Fibroblast of gingiva (primary cell): ENCODE measurements at regions not wholly inside any gene's neighbourhood (a gene's known extent, or its start where the extent isn't known, plus 50 kb on each side); places are given as distances from the start of the nearest gene placed in this dataset.
"Not testable (repeated sequence)": the region's sequence is repeated elsewhere in the genome, so short reads cannot be mapped to it uniquely, and the experiment has no call there.

ENCODE experiments used
- DNase-seq: peaks from one replicate; pipeline ENCODE4 v3.0.0-alpha.2; 2011; ENCODE audit warnings: low read depth

DNA sequence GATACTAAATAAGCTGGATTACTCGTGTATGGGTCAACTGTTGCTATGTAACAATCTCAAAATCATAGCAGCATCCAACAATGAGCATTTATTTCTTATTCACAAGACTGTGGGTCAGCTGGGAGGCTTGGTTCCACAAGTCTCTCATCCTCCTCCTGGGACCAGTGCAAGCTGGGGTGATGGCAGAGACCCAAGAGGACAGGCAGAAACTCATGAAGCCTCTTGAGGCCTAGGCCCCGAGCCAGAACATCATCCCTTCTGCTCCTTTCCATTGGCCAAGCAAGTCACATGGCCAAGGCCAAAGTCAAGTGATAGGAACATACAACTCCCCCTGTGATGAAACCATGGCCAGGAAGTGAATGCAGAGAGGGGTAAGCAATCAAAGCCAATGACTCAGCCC is 422.1 kb downstream of the BCOR start:
- DNase-seq = peak; percentile 1

DNA sequence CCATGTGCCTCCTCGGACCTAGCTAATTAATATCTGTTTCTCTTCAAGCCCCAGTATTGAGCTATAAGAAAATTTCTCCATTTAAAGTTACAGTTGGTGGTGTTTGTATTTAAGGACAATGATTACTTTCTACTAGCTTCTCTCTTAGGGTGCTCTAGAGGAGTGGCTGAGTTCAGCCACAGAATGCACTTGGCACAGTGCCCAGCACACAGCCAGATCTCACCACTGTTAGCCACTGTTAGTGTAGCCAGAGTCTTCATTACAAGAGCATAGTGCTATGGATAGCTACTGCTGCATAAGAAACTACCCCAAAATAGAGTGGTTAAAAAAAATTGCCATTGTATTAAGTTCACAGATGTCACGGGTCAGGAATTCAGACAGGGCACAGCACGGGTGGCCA is 421.3 kb downstream of the BCOR start:
- no peak for DNase-seq

DNA sequence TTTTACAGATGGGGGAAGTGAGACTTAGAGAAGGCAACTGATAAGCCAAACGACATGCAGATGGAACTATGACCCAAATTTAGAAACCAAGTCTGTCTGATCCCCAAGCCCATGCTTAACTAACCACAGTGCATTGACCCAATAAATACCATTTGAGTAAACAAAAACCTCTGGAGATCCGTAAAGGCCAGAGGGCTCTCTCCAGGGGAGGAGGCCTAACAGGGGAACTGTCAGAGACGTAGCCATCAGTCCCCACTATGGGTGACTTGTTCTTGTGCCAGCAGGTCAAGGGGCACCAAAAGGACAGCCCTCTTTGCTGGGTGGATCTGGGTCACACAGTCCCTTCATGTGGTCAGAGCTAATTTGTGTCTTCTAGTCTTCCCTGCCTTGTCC is 420.2 kb downstream of the BCOR start:
- no peak for DNase-seq

DNA sequence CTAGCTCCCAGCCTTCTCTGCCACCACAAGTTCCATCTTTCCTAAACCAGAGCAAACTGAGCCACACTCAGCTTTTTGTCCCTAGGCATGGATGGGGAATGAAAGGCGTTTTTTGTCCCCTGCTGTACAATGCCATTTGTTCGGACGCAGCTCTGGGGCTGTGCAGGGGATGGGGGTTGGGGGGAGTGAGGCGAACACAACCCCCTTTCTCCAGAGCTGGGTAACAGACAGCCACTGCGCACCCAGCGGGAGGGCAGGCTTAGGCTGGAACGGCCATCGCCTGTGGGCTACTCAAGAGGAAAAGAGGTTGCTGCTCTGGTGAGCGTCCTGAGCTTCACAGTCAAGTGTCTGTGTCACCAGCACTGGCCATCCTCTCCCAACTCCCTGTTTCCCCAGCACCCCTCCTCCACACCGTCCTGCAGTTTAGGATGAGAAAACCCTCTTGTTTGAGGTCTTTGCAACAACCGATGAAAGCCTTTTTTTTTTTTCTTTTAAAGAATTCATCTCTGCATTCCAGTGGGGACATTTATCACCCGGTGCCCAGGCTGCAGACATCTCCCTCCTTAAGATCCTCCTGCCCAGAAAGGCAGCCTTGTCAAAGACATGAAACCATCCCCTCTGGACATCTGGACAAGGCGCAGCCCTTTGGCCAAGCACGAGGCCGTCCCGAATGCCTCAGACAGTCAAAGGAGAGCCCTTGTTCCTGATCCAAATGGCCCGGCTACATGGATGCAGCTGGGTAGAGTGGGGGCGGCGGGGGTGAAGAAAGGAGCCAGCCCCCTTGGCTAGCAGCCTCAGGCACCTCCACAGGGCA is 419.6 kb downstream of the BCOR start:
- DNase-seq = no peak

DNA sequence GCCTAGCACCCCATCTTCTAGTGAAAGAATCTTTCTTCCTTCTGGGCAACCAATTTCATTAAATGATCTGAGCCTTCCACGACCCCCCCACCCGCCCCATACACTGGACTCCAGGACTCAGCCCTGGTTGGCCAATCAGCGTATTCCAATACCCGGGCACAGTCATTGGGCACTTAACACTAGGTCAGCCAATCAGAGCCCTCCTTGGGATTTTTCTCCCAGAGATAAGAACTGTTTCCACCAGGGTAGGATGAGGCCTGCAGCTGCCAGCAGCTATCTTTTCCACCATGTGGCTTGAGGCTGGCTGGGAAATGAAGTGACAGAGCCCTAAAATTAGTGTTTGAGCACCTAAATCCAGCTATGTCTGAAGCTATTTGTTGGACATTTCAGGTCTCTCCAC is 418.8 kb downstream of the BCOR start:
- no peak for DNase-seq

DNA sequence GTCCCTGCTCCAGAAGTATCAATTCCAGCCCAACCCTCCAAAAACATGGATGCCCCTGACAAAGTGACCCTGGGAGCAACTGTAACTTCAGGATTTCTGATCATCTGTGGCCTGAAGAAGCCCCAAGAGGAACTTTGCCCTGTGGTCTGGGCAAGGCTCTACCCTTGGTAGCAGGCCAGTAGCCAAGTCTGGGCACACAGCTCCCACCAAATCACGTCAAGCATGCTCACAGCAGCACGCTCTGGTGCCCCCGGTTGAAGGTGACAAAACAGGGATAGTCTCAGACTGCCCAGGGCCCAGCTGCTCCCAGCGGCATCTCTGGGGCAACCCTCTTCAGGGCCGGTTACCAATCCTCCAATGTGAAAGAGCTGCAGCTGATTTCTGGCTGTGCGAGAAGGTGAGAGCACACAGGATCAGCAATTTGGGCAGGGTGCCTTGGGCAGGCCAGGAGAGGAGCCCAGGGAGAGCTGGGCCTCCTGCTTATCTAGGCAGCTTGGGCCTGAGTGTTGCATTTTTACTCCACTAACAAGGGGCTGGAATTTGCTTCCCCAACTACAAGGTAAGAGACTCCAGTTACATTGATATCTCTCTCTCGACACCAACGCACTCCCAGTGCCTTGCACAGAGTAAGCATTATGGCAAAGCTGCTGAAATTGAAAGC is 418.1 kb downstream of the BCOR start:
- no peak for DNase-seq

DNA sequence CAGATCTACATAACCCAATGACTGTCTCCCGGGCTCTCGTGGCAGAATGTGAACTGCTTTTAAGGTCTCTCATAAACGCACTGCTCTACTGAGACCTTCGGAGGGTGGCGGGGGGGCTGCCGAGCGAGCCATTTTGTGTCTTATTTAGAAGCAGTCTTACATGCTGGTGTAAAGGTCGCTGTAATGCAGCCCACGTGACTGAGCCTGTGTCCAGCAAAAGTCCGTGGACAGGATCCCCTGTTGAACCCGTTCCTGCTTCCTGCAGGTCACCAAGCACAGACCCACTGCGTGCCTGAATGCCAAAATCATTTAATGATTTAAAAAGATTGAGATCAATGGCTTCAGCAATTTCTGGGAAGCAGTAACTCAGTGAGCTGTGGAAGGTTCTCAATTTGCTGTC is 415.9 kb downstream of the BCOR start:
- DNase-seq = no peak

DNA sequence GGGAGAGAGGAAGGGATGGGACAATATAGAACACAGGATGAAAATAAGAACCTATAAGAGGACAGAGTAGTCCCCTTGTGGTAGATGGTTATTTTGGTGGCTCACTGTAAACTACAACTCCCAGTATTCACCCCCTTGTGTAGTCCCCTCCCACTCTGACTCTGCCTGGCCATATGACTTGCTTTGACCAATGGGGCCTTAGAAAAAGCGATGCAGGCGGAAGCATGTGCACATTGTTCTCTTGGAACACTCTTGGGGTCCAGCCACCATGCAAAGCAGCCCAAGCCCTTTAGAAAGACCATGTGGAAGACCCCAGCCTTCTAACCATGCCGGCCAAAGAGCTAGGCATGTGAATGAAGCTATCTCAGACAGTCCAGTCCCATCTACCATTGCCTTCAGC is 415.0 kb downstream of the BCOR start:
- no peak for DNase-seq

DNA sequence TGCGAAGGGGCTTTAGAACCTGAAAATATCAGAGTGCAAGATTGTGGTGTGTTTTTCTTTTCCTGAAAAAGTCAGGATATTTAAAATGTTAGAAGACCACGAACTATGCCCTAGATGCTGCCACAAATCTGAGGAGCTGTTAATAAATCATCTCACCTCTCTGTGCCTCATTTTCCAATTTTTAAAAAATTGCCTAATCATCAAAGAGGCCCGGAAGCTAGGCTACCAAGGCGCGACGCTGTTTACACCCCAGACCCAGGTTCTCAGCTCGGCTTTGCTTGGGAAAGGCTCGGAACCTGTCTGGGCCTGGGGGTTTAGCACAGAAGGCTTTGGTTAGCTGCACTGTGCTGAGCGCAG is 409.6 kb downstream of the BCOR start:
- DNase-seq = no peak

DNA sequence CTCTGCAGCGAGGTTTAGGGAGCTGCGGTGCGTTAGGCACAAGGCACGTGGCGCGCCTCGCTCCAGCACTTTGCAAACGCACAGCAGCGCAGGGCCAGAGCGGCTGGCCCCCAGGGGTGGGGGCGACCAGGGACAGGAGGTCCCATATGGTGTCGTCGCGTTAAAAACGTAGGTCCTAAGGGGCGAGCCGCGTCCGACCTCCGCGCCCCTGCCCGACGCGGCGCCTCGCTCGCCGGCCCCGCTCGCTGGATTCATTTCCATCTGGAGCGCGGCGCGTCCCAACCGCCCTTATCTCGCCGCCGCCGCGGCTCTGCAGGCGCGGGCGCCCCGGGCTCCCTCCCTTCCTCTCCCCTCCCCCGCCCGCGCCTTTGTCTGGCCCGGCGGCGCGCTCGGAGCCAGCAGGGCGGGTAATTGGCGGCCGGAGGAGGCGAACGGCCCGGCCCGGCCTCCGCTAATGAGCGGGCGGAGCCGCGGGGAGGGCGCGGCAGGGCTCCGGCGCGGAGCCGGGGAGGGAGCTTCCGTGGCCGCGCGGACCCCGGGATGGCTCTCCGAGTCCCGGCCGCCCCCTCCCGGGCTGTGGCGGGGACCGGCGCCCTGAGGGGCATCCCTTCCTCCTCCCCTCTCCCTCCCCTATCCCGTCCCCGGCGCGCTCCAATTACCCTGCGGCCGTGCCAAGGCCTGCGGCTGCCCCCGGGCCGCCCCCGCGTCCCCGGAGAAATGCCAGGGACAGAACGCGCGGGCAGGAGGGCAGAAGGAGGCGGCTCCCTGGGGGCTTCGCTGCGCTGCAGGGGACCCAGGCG is 409.0 kb downstream of the BCOR start:
- DNase-seq = peak; percentile 4

DNA sequence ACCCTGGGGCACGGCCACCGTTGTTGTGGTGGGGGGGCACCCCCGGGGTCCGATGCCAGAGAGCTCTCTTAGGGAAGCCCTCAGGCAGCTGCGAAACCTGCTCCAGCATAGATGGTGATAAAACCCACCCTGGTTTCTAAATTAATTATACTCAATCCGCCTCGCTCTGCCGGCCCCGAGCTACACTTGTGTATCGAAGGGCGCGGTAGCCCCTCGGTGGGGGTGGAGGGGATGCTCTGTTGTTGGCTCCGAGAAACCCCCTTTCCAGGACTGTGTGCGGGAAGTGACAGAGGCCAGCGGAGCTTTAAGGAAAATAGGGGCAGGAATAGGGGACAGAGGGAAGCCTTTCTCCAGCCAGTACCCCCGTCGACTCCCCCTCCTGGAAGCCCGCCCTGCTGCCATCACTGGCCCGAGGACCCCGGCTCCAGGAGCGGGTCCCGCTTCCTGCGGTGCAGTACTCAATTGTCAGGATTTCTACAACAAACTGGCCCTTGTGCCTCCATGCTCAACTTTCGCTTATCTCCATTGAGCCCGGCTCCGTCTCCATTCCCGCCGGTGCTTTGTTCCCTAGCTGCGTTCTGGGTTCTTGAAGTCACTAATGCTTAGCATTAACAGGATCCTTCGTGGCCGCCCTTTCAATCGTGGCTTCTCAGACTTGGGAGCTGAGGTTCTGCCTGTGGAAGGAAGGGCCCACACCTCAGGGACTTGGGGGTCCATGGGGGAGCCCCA is 408.2 kb downstream of the BCOR start:
- no peak for DNase-seq

DNA sequence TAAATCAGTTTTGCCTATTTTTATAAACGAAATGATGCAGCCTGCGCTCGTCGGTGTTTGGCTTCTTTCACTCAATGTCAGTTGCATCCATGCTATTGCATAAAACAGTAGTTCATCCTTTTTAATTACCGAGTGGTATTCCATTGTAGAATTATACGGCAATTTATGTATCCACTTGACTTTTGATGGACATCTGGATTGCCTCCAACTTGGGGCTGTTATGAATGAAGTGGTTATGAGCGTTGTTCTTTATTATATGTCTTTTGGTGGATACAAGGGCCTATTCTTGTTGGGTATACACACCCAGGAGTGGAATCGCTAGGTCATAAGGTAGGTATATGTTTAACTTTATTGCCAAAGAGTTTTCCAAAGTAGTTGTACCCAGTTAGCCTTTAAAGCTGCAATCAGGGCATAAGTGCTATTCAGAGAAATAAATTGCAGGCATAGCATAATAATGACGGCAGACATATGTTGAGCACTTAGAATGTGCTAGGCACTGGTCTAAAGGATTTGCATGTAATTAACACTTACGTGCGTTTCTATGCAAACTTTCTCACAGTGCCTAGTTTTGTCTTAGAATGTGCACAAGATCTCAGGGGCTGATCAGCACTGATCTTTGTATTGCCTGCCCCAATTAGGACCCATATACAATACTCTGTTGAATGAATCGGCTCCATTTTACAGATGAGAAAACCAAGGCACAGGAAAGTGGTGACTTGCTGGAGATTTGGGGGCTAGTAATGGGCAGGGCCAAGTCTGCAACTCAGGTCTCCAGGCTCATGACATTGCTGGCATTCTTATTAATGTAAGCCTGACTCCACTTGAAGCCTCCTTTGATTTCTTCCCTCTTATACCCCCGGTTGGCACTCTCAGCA is 407.0 kb downstream of the BCOR start:
- DNase-seq = no peak

DNA sequence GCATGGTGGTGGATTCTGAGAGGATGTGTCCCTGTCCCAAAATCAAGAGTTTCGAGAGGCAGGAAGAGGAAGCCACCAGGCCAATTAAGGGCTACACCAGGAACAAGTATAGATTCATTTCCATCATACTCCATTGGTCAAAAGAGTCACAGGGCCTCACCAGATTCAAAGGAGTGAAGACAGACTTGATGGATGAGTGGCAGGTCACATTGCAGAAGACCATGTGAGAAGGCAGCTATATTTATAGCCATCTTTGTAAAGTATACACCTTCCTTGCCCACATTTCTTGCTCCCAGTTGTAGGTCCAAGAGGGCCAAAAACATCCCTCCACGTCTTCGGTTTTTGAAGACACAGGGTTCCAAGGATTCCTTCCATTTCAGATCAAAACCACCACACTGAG is 406.0 kb downstream of the BCOR start:
- no peak for DNase-seq

DNA sequence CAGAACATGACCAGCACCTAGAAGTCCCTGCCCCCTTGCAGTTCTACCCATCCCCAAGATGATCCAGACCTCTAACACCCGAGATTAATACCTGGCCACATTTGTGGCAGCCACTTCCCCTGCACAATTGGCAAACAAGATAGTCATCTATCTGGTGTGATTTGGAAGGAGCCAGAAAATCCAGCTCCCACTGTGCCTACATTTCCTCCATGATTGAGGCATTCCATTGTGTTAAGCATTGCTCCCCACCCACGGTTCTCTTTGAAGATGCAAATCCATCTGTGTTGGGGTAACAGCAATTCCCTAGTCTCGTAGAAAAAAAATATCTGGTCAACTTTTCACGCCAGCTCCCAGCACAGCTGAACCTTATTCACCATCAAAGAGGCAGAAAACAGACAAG is 405.0 kb downstream of the BCOR start:
- DNase-seq = no peak

DNA sequence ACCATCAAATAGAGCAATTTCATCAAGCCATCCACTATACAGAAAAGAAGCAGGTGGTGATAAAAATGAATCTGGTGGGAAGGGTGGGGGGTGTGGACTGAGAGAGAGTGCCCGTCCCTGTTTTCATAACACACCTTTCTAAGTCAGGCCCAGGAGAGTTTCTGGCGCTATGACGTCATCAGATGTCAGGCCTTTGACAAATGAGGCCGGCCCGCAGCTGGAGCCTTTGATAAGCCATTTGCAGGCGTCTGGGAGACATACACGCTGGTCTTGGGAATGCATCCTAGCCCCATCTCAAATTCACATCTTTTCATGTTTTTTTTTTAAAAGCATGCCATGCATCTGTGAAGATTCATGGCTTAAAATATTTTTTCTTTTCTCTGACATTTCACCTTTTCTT is 404.5 kb downstream of the BCOR start:
- no peak for DNase-seq

DNA sequence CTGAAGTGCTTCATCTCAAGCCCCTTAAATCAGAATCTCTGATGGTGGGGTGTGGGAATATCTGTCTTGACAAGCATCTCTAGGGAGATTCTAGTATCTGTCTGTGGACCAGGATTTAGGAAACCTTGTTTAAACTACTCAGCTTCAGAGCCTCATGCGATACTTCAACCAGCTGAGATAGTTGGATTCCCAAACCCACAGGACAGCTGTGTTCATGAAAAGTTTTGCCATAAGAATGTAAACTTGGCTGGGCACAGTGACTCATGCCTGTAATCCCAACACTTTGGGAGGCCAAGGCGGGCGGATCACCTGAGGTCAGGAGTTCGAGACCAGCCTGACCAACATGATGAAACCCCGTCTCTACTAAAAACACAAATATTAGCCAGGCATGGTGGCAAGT is 395.1 kb downstream of the BCOR start:
- not testable (repeated sequence) for DNase-seq

DNA sequence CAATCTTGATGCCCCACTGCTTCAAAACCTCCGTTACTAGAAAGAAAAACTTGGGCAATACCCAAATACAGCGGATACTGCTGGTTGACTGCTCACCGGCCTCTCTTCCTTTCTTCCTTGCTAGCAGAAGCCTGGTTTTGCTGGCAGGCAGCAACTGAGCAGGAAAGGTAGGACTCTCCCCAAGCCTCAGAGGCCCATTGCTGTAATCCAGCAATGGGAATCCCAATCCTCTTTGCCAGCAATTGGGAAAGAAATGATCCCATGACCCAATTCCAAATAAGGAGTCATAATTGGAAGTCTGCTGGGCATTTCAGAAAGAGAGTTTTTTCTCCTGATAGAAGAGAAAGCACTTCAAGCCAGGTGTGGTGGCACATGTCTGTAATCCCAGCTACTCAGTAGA is 394.5 kb downstream of the BCOR start:
- no peak for DNase-seq

DNA sequence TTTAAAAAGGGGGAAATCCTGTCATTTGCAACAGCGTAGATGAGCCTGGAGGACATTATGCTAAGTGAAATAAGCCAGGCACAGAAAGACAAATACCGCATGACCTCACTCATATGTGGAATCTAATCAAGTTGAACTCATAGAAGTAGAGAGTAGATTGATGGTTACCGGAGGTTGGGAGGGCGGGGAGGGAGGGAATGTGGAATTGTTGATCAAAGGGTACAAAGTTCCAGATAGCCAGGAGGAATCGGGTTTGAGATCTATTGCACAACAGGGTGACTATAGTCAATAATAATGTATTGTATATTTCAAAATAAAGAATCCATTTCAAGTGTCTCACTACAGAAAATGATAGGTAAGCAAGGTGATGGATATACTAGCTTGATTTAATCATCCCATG is 393.2 kb downstream of the BCOR start:
- no peak for DNase-seq

DNA sequence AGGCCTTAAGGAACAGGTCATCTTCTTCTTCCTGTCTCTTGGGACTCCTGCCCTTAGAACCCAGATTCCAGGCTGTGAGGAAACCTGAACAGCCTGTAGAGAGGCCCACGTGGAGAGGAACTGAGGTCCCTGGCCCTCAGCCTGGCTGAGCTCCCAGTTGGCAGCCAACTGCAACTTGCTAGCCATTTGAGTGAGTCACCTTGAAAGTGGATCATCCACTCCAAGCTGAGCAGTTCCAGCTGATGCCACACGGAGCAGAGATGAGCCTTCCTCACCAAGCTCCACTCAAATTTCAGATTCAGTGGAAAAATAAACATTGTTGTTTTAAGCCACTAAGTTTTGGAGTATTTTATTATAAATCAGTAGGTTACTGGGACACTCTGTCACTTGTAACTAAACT is 392.5 kb downstream of the BCOR start:
- DNase-seq = peak; percentile 83

DNA sequence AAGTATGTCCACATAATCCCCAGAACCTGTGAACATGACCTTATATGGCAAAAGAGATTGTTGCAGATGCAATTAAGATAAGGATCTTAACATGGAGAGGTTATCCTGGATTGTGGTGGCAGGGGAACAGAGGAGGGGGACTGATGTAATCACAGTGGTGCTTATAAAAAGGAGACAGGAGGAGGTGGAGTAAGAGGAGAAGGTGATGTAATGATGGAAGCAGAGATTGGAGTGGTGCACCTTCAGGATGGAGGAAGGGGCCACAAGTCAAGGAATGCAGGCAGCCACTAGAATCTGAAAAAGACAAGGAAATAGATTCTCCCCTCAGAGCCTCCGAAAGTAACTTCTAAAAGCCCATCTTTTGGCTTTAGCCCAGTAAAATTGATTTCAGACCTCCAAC is 388.4 kb downstream of the BCOR start:
- DNase-seq = no peak

DNA sequence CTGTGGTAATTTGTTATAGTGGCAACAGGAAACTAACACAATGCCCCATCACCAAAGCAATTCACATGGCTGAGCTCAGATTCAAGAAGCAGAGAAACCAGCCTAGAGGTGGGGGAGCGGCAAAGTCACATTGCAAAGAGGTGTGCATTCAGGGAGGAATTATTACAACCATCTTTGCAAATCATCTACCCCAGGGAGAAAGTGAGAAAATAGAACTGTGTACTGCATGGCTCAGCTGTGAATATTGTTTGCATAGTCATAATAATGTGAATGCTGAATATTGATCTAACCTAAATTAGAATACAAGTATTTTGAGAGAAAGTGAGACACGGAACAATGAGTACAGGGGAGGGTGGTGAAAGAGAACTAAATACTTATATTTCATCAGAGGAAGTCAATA is 387.9 kb downstream of the BCOR start:
- no peak for DNase-seq

DNA sequence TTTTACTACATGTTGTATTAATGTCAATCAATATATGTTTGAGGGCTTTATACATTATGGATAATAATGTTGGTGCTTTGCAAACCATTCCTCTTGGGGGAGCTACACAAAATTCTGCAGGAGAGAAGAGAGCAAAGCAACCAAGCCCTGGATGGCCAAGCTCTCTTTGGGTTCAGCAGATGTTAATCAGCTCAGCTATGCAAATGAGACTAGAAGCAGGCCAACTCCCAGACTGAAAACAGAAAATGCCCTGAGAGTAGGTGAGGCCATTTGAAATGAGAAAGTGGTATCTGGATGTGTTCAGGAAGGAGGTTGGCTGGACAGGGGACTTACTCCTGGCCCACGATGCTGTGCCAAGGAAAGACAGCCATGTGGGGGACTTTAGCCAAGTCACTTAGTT is 387.0 kb downstream of the BCOR start:
- DNase-seq = no peak
